Right lobe of liver (tissue), 4 donors: ENCODE measurements at regions not wholly inside any gene's neighbourhood (a gene's known extent, or its start where the extent isn't known, plus 50 kb on each side); places are given as distances from the start of the nearest gene placed in this dataset.

Experiments
- POLR2A ChIP-seq: fragments of 450-650 bp; IDR thresholded peaks from one replicate; pipeline ENCODE4 v1.6.1; 2017; ENCODE audit warnings: antibody characterized with exemption, mild to moderate bottlenecking
- TF ChIP-seq, protein P1 (sequence below), 4 donors: fragments of 200-600 bp in 3 of 4; fragments of 450-650 bp in 1 of 4; IDR thresholded peaks; one replicate each; pipeline versions ENCODE4 v1.5.1 to v1.8.0; 2016 to 2022; ENCODE audit warnings: antibody characterized with exemption in 4 of 4, mild to moderate bottlenecking in 2 of 4
- donor health status: DM: no; HTN: no; CAD: no.
- donor health status: DM: no; HTN: no; CAD: no.
- donor health status: DM: no; HTN: yes; CAD: no.

- TF ChIP-seq, protein P1, sequence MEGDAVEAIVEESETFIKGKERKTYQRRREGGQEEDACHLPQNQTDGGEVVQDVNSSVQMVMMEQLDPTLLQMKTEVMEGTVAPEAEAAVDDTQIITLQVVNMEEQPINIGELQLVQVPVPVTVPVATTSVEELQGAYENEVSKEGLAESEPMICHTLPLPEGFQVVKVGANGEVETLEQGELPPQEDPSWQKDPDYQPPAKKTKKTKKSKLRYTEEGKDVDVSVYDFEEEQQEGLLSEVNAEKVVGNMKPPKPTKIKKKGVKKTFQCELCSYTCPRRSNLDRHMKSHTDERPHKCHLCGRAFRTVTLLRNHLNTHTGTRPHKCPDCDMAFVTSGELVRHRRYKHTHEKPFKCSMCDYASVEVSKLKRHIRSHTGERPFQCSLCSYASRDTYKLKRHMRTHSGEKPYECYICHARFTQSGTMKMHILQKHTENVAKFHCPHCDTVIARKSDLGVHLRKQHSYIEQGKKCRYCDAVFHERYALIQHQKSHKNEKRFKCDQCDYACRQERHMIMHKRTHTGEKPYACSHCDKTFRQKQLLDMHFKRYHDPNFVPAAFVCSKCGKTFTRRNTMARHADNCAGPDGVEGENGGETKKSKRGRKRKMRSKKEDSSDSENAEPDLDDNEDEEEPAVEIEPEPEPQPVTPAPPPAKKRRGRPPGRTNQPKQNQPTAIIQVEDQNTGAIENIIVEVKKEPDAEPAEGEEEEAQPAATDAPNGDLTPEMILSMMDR (IDR thresholded peaks at IDR 0.05) = no peak
- no peak for TF ChIP-seq POLR2A
Observed at GRCh38 chr11:28514391-28514790, 406.2 kb downstream of the METTL15 start.
